NT2/D1 (cell line): ENCODE measurements at regions not wholly inside any gene's neighbourhood (a gene's known extent, or its start where the extent isn't known, plus 50 kb on each side); places are given as distances from the start of the nearest gene placed in this dataset.

Experiments
- SUZ12 ChIP-seq: IDR thresholded peaks from 2 replicates; pipeline ENCODE4 v1.6.1; 2011; ENCODE audit not compliant: insufficient read length, insufficient read depth; ENCODE audit errors: extremely low read depth
- ZNF274 ChIP-seq: IDR thresholded peaks from 2 replicates; pipeline ENCODE4 v1.6.1; 2011; ENCODE audit warnings: mild to moderate bottlenecking, low read depth, low read length

GRCh38 chr14:54189333-54189732, 207.5 kb upstream of the CDKN3 start:
- TF ChIP-seq ZNF274 (no peak), SUZ12 (no peak)
